ENCODE measurements at regions not wholly inside any gene's neighbourhood (a gene's known extent, or its start where the extent isn't known, plus 50 kb on each side); places are given as distances from the start of the nearest gene placed in this dataset.

- DNase-seq (ENCODE audit: low read depth, low spot score) = no peak
- Histone ChIP-seq H3K9me1 (replicated peaks; ENCODE audit: control insufficient read depth, extremely low read depth, insufficient read depth, low read length) (no peaks in the 10 kb centered on the region), H2AFZ (ENCODE audit: low read depth, low read length) (no peak overlapping the region), H3K4me1 (ENCODE audit: control insufficient read depth, extremely low read depth, insufficient read depth, low read length) (no peaks in the 10 kb centered on the region), H3K9ac (replicated peaks; ENCODE audit: extremely low read depth, insufficient read depth, low read length) (no peak overlapping the region), H3K27me3 (ENCODE audit: control insufficient read depth in 2 of 2, insufficient read depth in 2 of 2, low read length in 2 of 2) (no peaks in the 10 kb centered on the region), H4K20me1 (replicated peaks; ENCODE audit: control insufficient read depth, extremely low read depth, insufficient read depth, low read length) (no peaks in the 10 kb centered on the region), H3K9me3 (replicated peaks; ENCODE audit: control insufficient read depth, insufficient read depth, low read length) (no peaks in the 10 kb centered on the region), H3K79me2 (ENCODE audit: control insufficient read depth, insufficient read depth, low read length) (no peaks in the 10 kb centered on the region), H3K4me2 (ENCODE audit: insufficient read depth, low read length) (no peak overlapping the region), H3K36me3 (ENCODE audit: control insufficient read depth in 2 of 2, extremely low read depth in 1 of 2, insufficient read depth in 2 of 2, low read length in 2 of 2) (no peaks in the 10 kb centered on the region), H3K4me3 (replicated peaks in 1 of 3; ENCODE audit: insufficient read depth in 1 of 3, low read depth in 1 of 3, low read length in 3 of 3) (no peak overlapping the region), H3K27ac (ENCODE audit: insufficient read depth, low read depth, low read length) (no peak overlapping the region)
- BruUV-seq (replicated peaks) = no TSS peak
- TF ChIP-seq, protein P1, sequence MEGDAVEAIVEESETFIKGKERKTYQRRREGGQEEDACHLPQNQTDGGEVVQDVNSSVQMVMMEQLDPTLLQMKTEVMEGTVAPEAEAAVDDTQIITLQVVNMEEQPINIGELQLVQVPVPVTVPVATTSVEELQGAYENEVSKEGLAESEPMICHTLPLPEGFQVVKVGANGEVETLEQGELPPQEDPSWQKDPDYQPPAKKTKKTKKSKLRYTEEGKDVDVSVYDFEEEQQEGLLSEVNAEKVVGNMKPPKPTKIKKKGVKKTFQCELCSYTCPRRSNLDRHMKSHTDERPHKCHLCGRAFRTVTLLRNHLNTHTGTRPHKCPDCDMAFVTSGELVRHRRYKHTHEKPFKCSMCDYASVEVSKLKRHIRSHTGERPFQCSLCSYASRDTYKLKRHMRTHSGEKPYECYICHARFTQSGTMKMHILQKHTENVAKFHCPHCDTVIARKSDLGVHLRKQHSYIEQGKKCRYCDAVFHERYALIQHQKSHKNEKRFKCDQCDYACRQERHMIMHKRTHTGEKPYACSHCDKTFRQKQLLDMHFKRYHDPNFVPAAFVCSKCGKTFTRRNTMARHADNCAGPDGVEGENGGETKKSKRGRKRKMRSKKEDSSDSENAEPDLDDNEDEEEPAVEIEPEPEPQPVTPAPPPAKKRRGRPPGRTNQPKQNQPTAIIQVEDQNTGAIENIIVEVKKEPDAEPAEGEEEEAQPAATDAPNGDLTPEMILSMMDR (IDR thresholded peaks at IDR 0.05; ENCODE audit: extremely low read depth in 1 of 2, insufficient read depth in 1 of 2, low read depth in 1 of 2, low read length in 2 of 2) = no peak
- TF ChIP-seq MYC (IDR thresholded peaks at IDR 0.05; ENCODE audit: low read depth, low read length) = no peak
- TF ChIP-seq MAX (IDR thresholded peaks at IDR 0.05; ENCODE audit: insufficient read depth, insufficient read length) = no peak
- TF ChIP-seq POLR2AphosphoS5 (IDR thresholded peaks at IDR 0.05; ENCODE audit: insufficient read depth, low read depth, low read length) = no peak
- dilution Hi-C loops (cut with MboI; ENCODE audit: extremely low pct_ligation_motif_present, low sequenced_read_pairs) = no loop called here
- POLR2A ChIA-PET = no interaction called here
- CTCF ChIA-PET = no interaction called here
- intact Hi-C loops (cut with micrococcal nuclease) = no loop called here
- FAIRE-seq = no peak
Measured at GRCh38 chr15:81982808-81983207, 63.0 kb downstream of the MEX3B start.

DNA sequence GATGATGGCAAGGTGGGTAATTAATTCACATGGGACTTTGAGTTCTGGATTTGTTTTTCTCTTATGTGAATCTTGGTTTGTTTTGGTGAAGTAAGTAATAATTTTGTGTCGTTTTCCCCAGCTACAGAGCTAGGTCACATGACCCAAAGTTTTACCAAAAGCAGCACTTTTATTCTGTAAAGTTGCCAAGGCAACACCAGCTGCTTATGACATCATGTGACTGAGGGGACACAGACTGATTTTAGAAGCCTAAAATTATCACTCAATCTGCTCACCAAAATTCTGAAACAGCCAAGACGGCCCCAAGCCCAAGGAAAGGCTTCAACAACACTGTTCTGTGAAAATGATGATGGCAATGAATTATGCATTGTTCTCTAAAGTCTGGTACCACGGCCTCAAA is 63.9 kb downstream of the MEX3B start:
- no peak overlapping the region for H3K4me3 ChIP-seq (replicated peaks in 1 of 3; ENCODE audit: insufficient read depth in 1 of 3, low read depth in 1 of 3, low read length in 3 of 3)
- no peaks in the 10 kb centered on the region for H3K27me3 ChIP-seq (ENCODE audit: control insufficient read depth in 2 of 2, insufficient read depth in 2 of 2, low read length in 2 of 2)
- CTCF ChIA-PET = no interaction called here
- H3K9me3 ChIP-seq (replicated peaks; ENCODE audit: control insufficient read depth, insufficient read depth, low read length) = no peaks in the 10 kb centered on the region
- no peak overlapping the region for H3K27ac ChIP-seq (ENCODE audit: insufficient read depth, low read depth, low read length)
- H2AFZ ChIP-seq (ENCODE audit: low read depth, low read length) = no peak overlapping the region
- no peaks in the 10 kb centered on the region for H3K79me2 ChIP-seq (ENCODE audit: control insufficient read depth, insufficient read depth, low read length)
- no peak for FAIRE-seq
- no peaks in the 10 kb centered on the region for H3K9me1 ChIP-seq (replicated peaks; ENCODE audit: control insufficient read depth, extremely low read depth, insufficient read depth, low read length)
- TF ChIP-seq MAX (IDR thresholded peaks at IDR 0.05; ENCODE audit: insufficient read depth, insufficient read length) (no peak), MYC (IDR thresholded peaks at IDR 0.05; ENCODE audit: low read depth, low read length) (no peak), JUN (IDR thresholded peaks at IDR 0.05; ENCODE audit: borderline replicate concordance, insufficient read depth, insufficient read length, low read depth) (no peak), FOS (IDR thresholded peaks at IDR 0.05; ENCODE audit: borderline replicate concordance, insufficient read depth, low read length) (no peak), GATA2 (IDR thresholded peaks at IDR 0.05; ENCODE audit: insufficient read depth, insufficient read length, low read depth, low read length) (no peak), EZH2 (IDR thresholded peaks at IDR 0.05; ENCODE audit: borderline replicate concordance, low read depth, low read length, severe bottlenecking) (no peak), POLR2A (IDR thresholded peaks at IDR 0.05; ENCODE audit: low read depth, low read length) (no peak), POLR2AphosphoS5 (IDR thresholded peaks at IDR 0.05; ENCODE audit: insufficient read depth, low read depth, low read length) (no peak)
- TF ChIP-seq, protein P1 (IDR thresholded peaks at IDR 0.05; ENCODE audit: extremely low read depth in 1 of 2, insufficient read depth in 1 of 2, low read depth in 1 of 2, low read length in 2 of 2) = no peak
- BruUV-seq (replicated peaks) = no TSS peak
- H3K4me2 ChIP-seq (ENCODE audit: insufficient read depth, low read length) = no peak overlapping the region
- dilution Hi-C loops (cut with MboI; ENCODE audit: extremely low pct_ligation_motif_present, low sequenced_read_pairs) (no loop called here), intact Hi-C loops (cut with micrococcal nuclease) (no loop called here)
- H3K4me1 ChIP-seq (ENCODE audit: control insufficient read depth, extremely low read depth, insufficient read depth, low read length) = no peaks in the 10 kb centered on the region
- H3K36me3 ChIP-seq (ENCODE audit: control insufficient read depth in 2 of 2, extremely low read depth in 1 of 2, insufficient read depth in 2 of 2, low read length in 2 of 2) = no peaks in the 10 kb centered on the region
- H3K9ac ChIP-seq (replicated peaks; ENCODE audit: extremely low read depth, insufficient read depth, low read length) = no peak overlapping the region
- POLR2A ChIA-PET = no interaction called here
- no peak for DNase-seq (ENCODE audit: low read depth, low spot score)
- H4K20me1 ChIP-seq (replicated peaks; ENCODE audit: control insufficient read depth, extremely low read depth, insufficient read depth, low read length) = no peaks in the 10 kb centered on the region
